Endothelial cell of umbilical vein (primary cell): ENCODE measurements at regions not wholly inside any gene's neighbourhood (a gene's known extent, or its start where the extent isn't known, plus 50 kb on each side); places are given as distances from the start of the nearest gene placed in this dataset.

ENCODE experiments used
- BruUV-seq: library from RNA; stranded (reverse); fragments of 400-500 nt; replicated peaks from 2 replicates; lab custom pipeline; 2021; lab: Mats Ljungman, UMichigan
- CTCF ChIA-PET: fragments of 300-600, 350-600 bp; sonication (Branson Sonifier 250); formaldehyde crosslinking; loops from one replicate; lab custom pipeline; 2021; ENCODE audit warnings: antibody characterized with exemption, inconsistent platforms; lab: Charles Lee
- POLR2A ChIA-PET: fragments of 300-600, 350-600 bp; sonication (Branson Sonifier 250); formaldehyde crosslinking; loops from one replicate; lab custom pipeline; 2021; ENCODE audit warnings: antibody characterized with exemption, inconsistent platforms; lab: Charles Lee
- DNase-seq: peaks from one replicate; pipeline ENCODE4 v3.0.0-alpha.2; 2011; ENCODE audit warnings: low read depth, low spot score
- FAIRE-seq: peaks from 2 replicates; lab custom pipeline; 2011; peaks lifted over from hg19 to GRCh38; lab: Jason Lieb, UNC
- H2AFZ ChIP-seq: 2 replicates; pipeline ENCODE4 v1.6.0; 2012; ENCODE audit warnings: low read depth, low read length, control low read depth, inconsistent platforms
- H3K27ac ChIP-seq: 2 replicates; pipeline ENCODE4 v1.5.1; 2011; ENCODE audit warnings: low read depth, mild to moderate bottlenecking, control low read depth, low read length, moderate library complexity; ENCODE audit not compliant: insufficient read depth
- H3K27me3 ChIP-seq, 2 experiments: 2 replicates each; pipeline versions ENCODE4 v1.6.0 to v1.6.1; 2011; ENCODE audit warnings: low read length in 2 of 2, mixed read lengths in 1 of 2; ENCODE audit not compliant: control insufficient read depth in 2 of 2, insufficient read depth in 2 of 2
- H3K36me3 ChIP-seq, 2 experiments: 2 replicates in 1 of 2; 3 replicates in 1 of 2; pipeline ENCODE4 v1.5.1; 2011; ENCODE audit warnings: low read length in 2 of 2, mild to moderate bottlenecking in 1 of 2, moderate library complexity in 1 of 2; ENCODE audit not compliant: control insufficient read depth in 2 of 2, insufficient read depth in 2 of 2; ENCODE audit errors: extremely low read depth in 1 of 2
- H3K4me1 ChIP-seq: 3 replicates; pipeline ENCODE4 v1.5.1; 2011; ENCODE audit warnings: mild to moderate bottlenecking, low read length; ENCODE audit not compliant: control insufficient read depth, insufficient read depth; ENCODE audit errors: extremely low read depth
- H3K4me2 ChIP-seq: 2 replicates; pipeline ENCODE4 v1.6.1; 2011; ENCODE audit warnings: low read length, control low read depth, mixed read lengths; ENCODE audit not compliant: insufficient read depth
- H3K4me3 ChIP-seq, 3 experiments: fragments of 200-600 bp in 1 of 3; sonication (generic), shearing (Covaris generic) in 1 of 3; replicated peaks in 1 of 3; 2 replicates each; pipeline ENCODE4 v1.5.1; 2011 to 2016; ENCODE audit warnings: control low read depth in 3 of 3, low read length in 3 of 3, mild to moderate bottlenecking in 2 of 3, inconsistent platforms in 1 of 3, low read depth in 1 of 3, moderate library complexity in 1 of 3; ENCODE audit not compliant: insufficient read depth in 1 of 3
- H3K79me2 ChIP-seq: 2 replicates; pipeline ENCODE4 v1.6.0; 2012; ENCODE audit warnings: low read length, inconsistent platforms; ENCODE audit not compliant: control insufficient read depth, insufficient read depth
- H3K9ac ChIP-seq: replicated peaks from 2 replicates; pipeline ENCODE3; 2011; ENCODE audit warnings: low read length, control low read depth; ENCODE audit not compliant: insufficient read depth; ENCODE audit errors: extremely low read depth
- H3K9me1 ChIP-seq: replicated peaks from 3 replicates; pipeline ENCODE4 v1.6.0; 2011; ENCODE audit warnings: mild to moderate bottlenecking, low read length; ENCODE audit not compliant: control insufficient read depth, insufficient read depth; ENCODE audit errors: extremely low read depth
- H3K9me3 ChIP-seq: replicated peaks from 2 replicates; pipeline ENCODE4 v1.5.1; 2012; ENCODE audit warnings: low read length, inconsistent platforms; ENCODE audit not compliant: control insufficient read depth, insufficient read depth
- H4K20me1 ChIP-seq: replicated peaks from 2 replicates; pipeline ENCODE3; 2011; ENCODE audit warnings: mild to moderate bottlenecking, low read length; ENCODE audit not compliant: control insufficient read depth, insufficient read depth; ENCODE audit errors: extremely low read depth
- CTCF ChIP-seq, 2 donors: IDR thresholded peaks; 1 replicate in 1 of 2; 2 replicates in 1 of 2; pipeline ENCODE4 v1.5.1; 2011; ENCODE audit warnings: low read length in 2 of 2, mild to moderate bottlenecking in 2 of 2, moderate library complexity in 2 of 2, control low read depth in 1 of 2, inconsistent platforms in 1 of 2, low read depth in 1 of 2; ENCODE audit not compliant: insufficient read depth in 1 of 2; ENCODE audit errors: extremely low read depth in 1 of 2
- EZH2 ChIP-seq: IDR thresholded peaks from 2 replicates; pipeline ENCODE4 v1.6.1; 2012; ENCODE audit warnings: borderline replicate concordance, low read depth, mild to moderate bottlenecking, moderate library complexity, low read length, inconsistent platforms; ENCODE audit not compliant: severe bottlenecking
- FOS ChIP-seq: IDR thresholded peaks from 2 replicates; pipeline ENCODE4 v1.6.1; 2011; ENCODE audit warnings: mild to moderate bottlenecking, low read length, moderate library complexity, borderline replicate concordance; ENCODE audit not compliant: insufficient read depth
- GATA2 ChIP-seq: IDR thresholded peaks from 2 replicates; pipeline ENCODE4 v1.7.0; 2011; ENCODE audit warnings: low read depth, mild to moderate bottlenecking, moderate library complexity, mixed read lengths, low read length; ENCODE audit not compliant: insufficient read length, insufficient read depth
- JUN ChIP-seq: IDR thresholded peaks from 2 replicates; pipeline ENCODE4 v1.6.1; 2011; ENCODE audit warnings: borderline replicate concordance, low read depth; ENCODE audit not compliant: insufficient read length, insufficient read depth
- MAX ChIP-seq: IDR thresholded peaks from 2 replicates; pipeline ENCODE4 v1.6.1; 2011; ENCODE audit not compliant: insufficient read depth, insufficient read length
- MYC ChIP-seq: IDR thresholded peaks from one replicate; pipeline ENCODE4 v1.6.1; 2011; ENCODE audit warnings: mild to moderate bottlenecking, low read depth, low read length
- POLR2A ChIP-seq: IDR thresholded peaks from 2 replicates; pipeline ENCODE4 v1.6.1; 2012; ENCODE audit warnings: low read depth, mild to moderate bottlenecking, control low read depth, low read length
- POLR2AphosphoS5 ChIP-seq: IDR thresholded peaks from 2 replicates; pipeline ENCODE4 v1.6.1; 2012; ENCODE audit warnings: low read depth, mild to moderate bottlenecking, control low read depth, low read length, moderate library complexity; ENCODE audit not compliant: insufficient read depth
- dilution Hi-C: fragments of 300-500 bp; cut with MboI; formaldehyde crosslinking; loops from one replicate; pipeline ENCODE4 v1.15.0; 2019; ENCODE audit warnings: low sequenced_read_pairs; ENCODE audit not compliant: extremely low pct_ligation_motif_present
- intact Hi-C: fragments of 100-400 bp; cut with micrococcal nuclease; formaldehyde crosslinking; loops from one replicate; pipeline ENCODE4 v1.10.0; 2022

GRCh38 chr5:19261879-19262278 lies 726.1 kb downstream of the CDH18 start:
- Histone ChIP-seq H3K27ac (no peak overlapping the region), H3K79me2 (no peaks in the 10 kb centered on the region), H3K9me3 (peaks cover 2% of the 10 kb centered on the region), H3K9ac (no peak overlapping the region), H3K4me1 (no peaks in the 10 kb centered on the region), H2AFZ (no peak overlapping the region), H3K27me3 (no peaks in the 10 kb centered on the region), H3K36me3 (no peaks in the 10 kb centered on the region), H4K20me1 (no peaks in the 10 kb centered on the region), H3K4me2 (no peak overlapping the region), H3K4me3 (no peak overlapping the region), H3K9me1 (no peaks in the 10 kb centered on the region)
- intact Hi-C loops (no loop called here), dilution Hi-C loops (no loop called here)
- TF ChIP-seq CTCF (IDR thresholded peaks at IDR 0.05; ENCODE audit: extremely low read depth in 1 of 2, insufficient read depth in 1 of 2, low read depth in 1 of 2, low read length in 2 of 2), result no peak
- no peak for TF ChIP-seq POLR2A
- TF ChIP-seq MAX, result no peak
- TF ChIP-seq POLR2AphosphoS5, result no peak
- TF ChIP-seq FOS, result no peak
- no peak for TF ChIP-seq GATA2
- TF ChIP-seq EZH2, result no peak
- TF ChIP-seq MYC, result no peak
- TF ChIP-seq JUN, result no peak
- ChIA-PET CTCF (no interaction called here), POLR2A (no interaction called here)
- DNase-seq (no peak), FAIRE-seq (no peak)
- no TSS peak for BruUV-seq
